ENCODE measurements at regions not wholly inside any gene's neighbourhood (a gene's known extent, or its start where the extent isn't known, plus 50 kb on each side); places are given as distances from the start of the nearest gene placed in this dataset.

GRCh38 chr2:163173591-163173990, 335.0 kb upstream of the KCNH7 start:
- Mint-ChIP-seq H3K27me3 (no peaks in the 10 kb centered on the region), H3K27ac (no peak overlapping the region), H3K36me3 (no peaks in the 10 kb centered on the region), H3K4me3 (no peak overlapping the region), H3K4me1 (no peaks in the 10 kb centered on the region), H3K9me3 (peaks cover 0 to 4% (median 0%) of the 10 kb centered on the region in 8 donors)
- Histone ChIP-seq H3K36me3 (ENCODE audit: insufficient read depth, low read length) (no peaks in the 10 kb centered on the region), H3K27ac (ENCODE audit: low read depth, low read length) (no peak overlapping the region), H3K4me1 (ENCODE audit: insufficient read depth, low read length) (no peaks in the 10 kb centered on the region), H3K9me3 (ENCODE audit: control insufficient read depth in 1 of 2, low read length in 2 of 2) (no peaks in the 10 kb centered on the region), H3K27me3 (ENCODE audit: insufficient read depth, low read length) (no peaks in the 10 kb centered on the region), H3K4me3 (ENCODE audit: low read length in 2 of 2) (no peak overlapping the region)
- CTCF ChIA-PET (ENCODE audit: partially characterized antibody): no interaction called here
- no peak for DNase-seq
- intact Hi-C loops (cut with micrococcal nuclease): no loop called here
- POLR2A ChIA-PET (ENCODE audit: partially characterized antibody): no interaction called here

- intact Hi-C loops (cut with micrococcal nuclease): no loop called here
Measured at GRCh38 chr2:163171786-163172530, 333.4 kb upstream of the KCNH7 start.

GRCh38 chr2:163157891-163158496, 319.4 kb upstream of the KCNH7 start:
- Mint-ChIP-seq H3K9me3 (peaks cover 0 to 5% (median 0%) of the 10 kb centered on the region in 8 donors), H3K4me3 (no peak overlapping the region), H3K36me3 (no peaks in the 10 kb centered on the region), H3K4me1 (no peaks in the 10 kb centered on the region), H3K27ac (no peak overlapping the region), H3K27me3 (no peaks in the 10 kb centered on the region)
- ChIA-PET POLR2A (ENCODE audit: partially characterized antibody) (no interaction called here), CTCF (ENCODE audit: partially characterized antibody) (no interaction called here)
- Histone ChIP-seq H3K4me1 (ENCODE audit: insufficient read depth, low read length) (no peaks in the 10 kb centered on the region), H3K27ac (ENCODE audit: low read depth, low read length) (no peak overlapping the region), H3K4me3 (ENCODE audit: low read length in 2 of 2) (no peak overlapping the region), H3K36me3 (ENCODE audit: insufficient read depth, low read length) (no peaks in the 10 kb centered on the region), H3K9me3 (ENCODE audit: control insufficient read depth in 1 of 2, low read length in 2 of 2) (no peaks in the 10 kb centered on the region), H3K27me3 (ENCODE audit: insufficient read depth, low read length) (no peaks in the 10 kb centered on the region)
- intact Hi-C loops (cut with micrococcal nuclease): no loop called here
- no peak for DNase-seq

More at GRCh38 chr2:163171786-163172530, 333.4 kb upstream of the KCNH7 start:
- POLR2A ChIA-PET (ENCODE audit: partially characterized antibody): no interaction called here
- Mint-ChIP-seq H3K4me1 (no peaks in the 10 kb centered on the region), H3K4me3 (no peak overlapping the region), H3K27me3 (no peaks in the 10 kb centered on the region), H3K9me3 (peaks cover 0 to 6% (median 0%) of the 10 kb centered on the region in 8 donors), H3K36me3 (no peaks in the 10 kb centered on the region), H3K27ac (no peak overlapping the region)
- no peak for DNase-seq
- Histone ChIP-seq H3K9me3 (ENCODE audit: control insufficient read depth in 1 of 2, low read length in 2 of 2) (no peaks in the 10 kb centered on the region), H3K27me3 (ENCODE audit: insufficient read depth, low read length) (no peaks in the 10 kb centered on the region), H3K4me3 (ENCODE audit: low read length in 2 of 2) (no peak overlapping the region), H3K36me3 (ENCODE audit: insufficient read depth, low read length) (no peaks in the 10 kb centered on the region), H3K27ac (ENCODE audit: low read depth, low read length) (no peak overlapping the region), H3K4me1 (ENCODE audit: insufficient read depth, low read length) (no peaks in the 10 kb centered on the region)
- CTCF ChIA-PET (ENCODE audit: partially characterized antibody): no interaction called here

GRCh38 chr2:163157411-163157810, 318.8 kb upstream of the KCNH7 start:
- Mint-ChIP-seq H3K9me3 (peaks cover 0 to 5% (median 0%) of the 10 kb centered on the region in 8 donors), H3K27me3 (no peaks in the 10 kb centered on the region), H3K4me3 (no peak overlapping the region), H3K36me3 (no peaks in the 10 kb centered on the region), H3K27ac (no peak overlapping the region), H3K4me1 (no peaks in the 10 kb centered on the region)
- Histone ChIP-seq H3K4me3 (ENCODE audit: low read length in 2 of 2) (no peak overlapping the region), H3K9me3 (ENCODE audit: control insufficient read depth in 1 of 2, low read length in 2 of 2) (no peaks in the 10 kb centered on the region), H3K36me3 (ENCODE audit: insufficient read depth, low read length) (no peaks in the 10 kb centered on the region), H3K4me1 (ENCODE audit: insufficient read depth, low read length) (no peaks in the 10 kb centered on the region), H3K27ac (ENCODE audit: low read depth, low read length) (no peak overlapping the region), H3K27me3 (ENCODE audit: insufficient read depth, low read length) (no peaks in the 10 kb centered on the region)
- ChIA-PET CTCF (ENCODE audit: partially characterized antibody) (no interaction called here), POLR2A (ENCODE audit: partially characterized antibody) (no interaction called here)
- no peak for DNase-seq
- intact Hi-C loops (cut with micrococcal nuclease): no loop called here

GRCh38 chr2:163155925-163156324, 317.4 kb upstream of the KCNH7 start:
- Histone ChIP-seq H3K9me3 (ENCODE audit: control insufficient read depth in 1 of 2, low read length in 2 of 2) (no peaks in the 10 kb centered on the region), H3K4me3 (ENCODE audit: low read length in 2 of 2) (no peak overlapping the region), H3K27ac (ENCODE audit: low read depth, low read length) (no peak overlapping the region), H3K27me3 (ENCODE audit: insufficient read depth, low read length) (no peaks in the 10 kb centered on the region), H3K36me3 (ENCODE audit: insufficient read depth, low read length) (no peaks in the 10 kb centered on the region), H3K4me1 (ENCODE audit: insufficient read depth, low read length) (no peaks in the 10 kb centered on the region)
- CTCF ChIA-PET (ENCODE audit: partially characterized antibody): no interaction called here
- intact Hi-C loops (cut with micrococcal nuclease): no loop called here
- Mint-ChIP-seq H3K4me3 (no peak overlapping the region), H3K36me3 (no peaks in the 10 kb centered on the region), H3K27ac (no peak overlapping the region), H3K27me3 (no peaks in the 10 kb centered on the region), H3K4me1 (no peaks in the 10 kb centered on the region), H3K9me3 (peaks cover 0 to 5% (median 0%) of the 10 kb centered on the region in 8 donors)
- DNase-seq: no peak
- POLR2A ChIA-PET (ENCODE audit: partially characterized antibody): no interaction called here

- Mint-ChIP-seq H3K27ac (no peak overlapping the region), H3K27me3 (no peaks in the 10 kb centered on the region), H3K4me1 (no peaks in the 10 kb centered on the region), H3K4me3 (no peak overlapping the region), H3K9me3 (peaks cover 0 to 5% (median 0%) of the 10 kb centered on the region in 8 donors), H3K36me3 (no peaks in the 10 kb centered on the region)
- no peak for DNase-seq
- Histone ChIP-seq H3K9me3 (ENCODE audit: control insufficient read depth in 1 of 2, low read length in 2 of 2) (no peaks in the 10 kb centered on the region), H3K27ac (ENCODE audit: low read depth, low read length) (no peak overlapping the region), H3K36me3 (ENCODE audit: insufficient read depth, low read length) (no peaks in the 10 kb centered on the region), H3K4me3 (ENCODE audit: low read length in 2 of 2) (no peak overlapping the region), H3K27me3 (ENCODE audit: insufficient read depth, low read length) (no peaks in the 10 kb centered on the region), H3K4me1 (ENCODE audit: insufficient read depth, low read length) (no peaks in the 10 kb centered on the region)
- ChIA-PET CTCF (ENCODE audit: partially characterized antibody) (no interaction called here), POLR2A (ENCODE audit: partially characterized antibody) (no interaction called here)
- intact Hi-C loops (cut with micrococcal nuclease): no loop called here
Measured at GRCh38 chr2:163155279-163155883, 316.8 kb upstream of the KCNH7 start.

- H3K36me3 ChIP-seq (ENCODE audit: insufficient read depth, low read length): no peaks in the 10 kb centered on the region
- no peaks in the 10 kb centered on the region for H3K4me1 ChIP-seq (ENCODE audit: insufficient read depth, low read length)
- intact Hi-C loops (cut with micrococcal nuclease): no loop called here
- no peaks in the 10 kb centered on the region for H3K9me3 ChIP-seq (ENCODE audit: control insufficient read depth in 1 of 2, low read length in 2 of 2)
- POLR2A ChIA-PET (ENCODE audit: partially characterized antibody): no interaction called here
- Mint-ChIP-seq H3K9me3 (peaks cover 0 to 15% (median 4%) of the 10 kb centered on the region in 8 donors), H3K36me3 (no peaks in the 10 kb centered on the region), H3K27ac (no peak overlapping the region), H3K4me3 (no peak overlapping the region), H3K27me3 (no peaks in the 10 kb centered on the region), H3K4me1 (no peaks in the 10 kb centered on the region)
- no peaks in the 10 kb centered on the region for H3K27me3 ChIP-seq (ENCODE audit: insufficient read depth, low read length)
- H3K27ac ChIP-seq (ENCODE audit: low read depth, low read length): no peak overlapping the region
- no peak for DNase-seq
- no peak overlapping the region for H3K4me3 ChIP-seq (ENCODE audit: low read length in 2 of 2)
- CTCF ChIA-PET (ENCODE audit: partially characterized antibody): no interaction called here
Measured at GRCh38 chr2:163142618-163143017, 304.1 kb upstream of the KCNH7 start.

Measured in CD4-positive, alpha-beta memory T cell (primary cell).